GM19043 (cell line): ENCODE measurements at regions not wholly inside any gene's neighbourhood (a gene's known extent, or its start where the extent isn't known, plus 50 kb on each side); places are given as distances from the start of the nearest gene placed in this dataset.
"Not testable (repeated sequence)": the region's sequence is repeated elsewhere in the genome, so short reads cannot be mapped to it uniquely, and the experiment has no call there.

ENCODE experiments used
- ATAC-seq: cut with Tn5 transposase; IDR thresholded peaks from one replicate; pipeline ENCODE4 v1.9.1; 2021; ENCODE audit warnings: low read depth; ENCODE audit not compliant: unreplicated experiment

- no peak for ATAC-seq
Observed at GRCh38 chr3:4067893-4068292, 235.3 kb upstream of the SETMAR start.

GRCh38 chr3:4069796-4070195 lies 233.4 kb upstream of the SETMAR start:
- no peak for ATAC-seq

GRCh38 chr3:4071481-4072184 lies 231.5 kb upstream of the SETMAR start:
- no peak for ATAC-seq

GRCh38 chr3:4077278-4077677 lies 225.9 kb upstream of the SETMAR start:
- not testable (repeated sequence) for ATAC-seq

- no peak for ATAC-seq
Observed at GRCh38 chr3:4077950-4078349, 225.2 kb upstream of the SETMAR start.

GRCh38 chr3:4078903-4079302 lies 224.3 kb upstream of the SETMAR start:
- no peak for ATAC-seq

GRCh38 chr3:4079339-4080195 lies 223.6 kb upstream of the SETMAR start:
- no peak for ATAC-seq

- ATAC-seq: no peak
Observed at GRCh38 chr3:4083225-4084015, 219.7 kb upstream of the SETMAR start.

- no peak for ATAC-seq
Observed at GRCh38 chr3:4084271-4084670, 218.9 kb upstream of the SETMAR start.

- not testable (repeated sequence) for ATAC-seq
Observed at GRCh38 chr3:4086662-4087061, 216.5 kb upstream of the SETMAR start.

- ATAC-seq: no peak
Observed at GRCh38 chr3:4091786-4092185, 211.4 kb upstream of the SETMAR start.

- ATAC-seq: no peak
Observed at GRCh38 chr3:4097801-4098200, 205.4 kb upstream of the SETMAR start.

- no peak for ATAC-seq
Observed at GRCh38 chr3:4099607-4100006, 203.6 kb upstream of the SETMAR start.

- no peak for ATAC-seq
Observed at GRCh38 chr3:4107430-4107829, 195.7 kb upstream of the SETMAR start.

GRCh38 chr3:4113811-4114522 lies 189.2 kb upstream of the SETMAR start:
- no peak for ATAC-seq

GRCh38 chr3:4119119-4119518 lies 184.1 kb upstream of the SETMAR start:
- no peak for ATAC-seq

GRCh38 chr3:4125576-4125975 lies 177.6 kb upstream of the SETMAR start:
- no peak for ATAC-seq

- ATAC-seq: no peak
Observed at GRCh38 chr3:4138150-4138785, 164.9 kb upstream of the SETMAR start.

GRCh38 chr3:4138786-4139431 lies 164.3 kb upstream of the SETMAR start:
- no peak for ATAC-seq
